ENCODE measurements at regions not wholly inside any gene's neighbourhood (a gene's known extent, or its start where the extent isn't known, plus 50 kb on each side); places are given as distances from the start of the nearest gene placed in this dataset.

GRCh38 chr2:145422576-145422975 is 902.7 kb upstream of the ZEB2 start:
- TF ChIP-seq ZNF610 (tag by site-specific recombination; IDR thresholded peaks at IDR 0.05; ENCODE audit: borderline replicate concordance) (no peak), YY1 (tag by site-specific recombination; IDR thresholded peaks at IDR 0.05) (no peak), ZNF48 (tag by site-specific recombination; IDR thresholded peaks at IDR 0.05) (no peak), INSM2 (tag by site-specific recombination; IDR thresholded peaks at IDR 0.05) (no peak), ZNF10 (tag by site-specific recombination; IDR thresholded peaks at IDR 0.05) (no peak), ZNF121 (tag by site-specific recombination; IDR thresholded peaks at IDR 0.05) (no peak), CTCF (tag by site-specific recombination; IDR thresholded peaks at IDR 0.05) (no peak), ZNF362 (tag by site-specific recombination; IDR thresholded peaks at IDR 0.05) (no peak)

All from HEK293 (cell line).